NCI-H2081 treated with DMSO at 0.1 percent for 48 hours (cell line): ENCODE measurements at regions not wholly inside any gene's neighbourhood (a gene's known extent, or its start where the extent isn't known, plus 50 kb on each side); places are given as distances from the start of the nearest gene placed in this dataset.

ENCODE experiments used
- DNase-seq: peaks from one replicate; lab custom pipeline; 2025; lab: John Stamatoyannopoulos, UW

- DNase-seq = no peak
Measured at GRCh38 chr11:15539645-15540044, 424.9 kb downstream of the INSC start.

- no peak for DNase-seq
Measured at GRCh38 chr11:15541079-15541478, 426.4 kb downstream of the INSC start.

GRCh38 chr11:15544353-15544752 is 429.6 kb downstream of the INSC start:
- DNase-seq = no peak

GRCh38 chr11:15547685-15548084 is 433.0 kb downstream of the INSC start:
- DNase-seq = no peak

- DNase-seq = no peak
Measured at GRCh38 chr11:15551901-15552851, 437.5 kb downstream of the INSC start.

GRCh38 chr11:15555161-15555560 is 440.4 kb downstream of the INSC start:
- no peak for DNase-seq

- no peak for DNase-seq
Measured at GRCh38 chr11:15557457-15558230, 442.9 kb downstream of the INSC start.

GRCh38 chr11:15558513-15559181 is 443.9 kb downstream of the INSC start:
- no peak for DNase-seq

- DNase-seq = no peak
Measured at GRCh38 chr11:15560689-15561467, 446.2 kb downstream of the INSC start.

- no peak for DNase-seq
Measured at GRCh38 chr11:15562230-15562629, 447.5 kb downstream of the INSC start.

- no peak for DNase-seq
Measured at GRCh38 chr11:15563054-15563453, 448.3 kb downstream of the INSC start.

GRCh38 chr11:15565880-15566279 is 451.2 kb downstream of the INSC start:
- no peak for DNase-seq

- no peak for DNase-seq
Measured at GRCh38 chr11:15568440-15568839, 453.7 kb downstream of the INSC start.

- no peak for DNase-seq
Measured at GRCh38 chr11:15569305-15570025, 454.7 kb downstream of the INSC start.

- DNase-seq = no peak
Measured at GRCh38 chr11:15575409-15575808, 460.7 kb downstream of the INSC start.

GRCh38 chr11:15576769-15577168 is 462.0 kb downstream of the INSC start:
- no peak for DNase-seq

- DNase-seq = no peak
Measured at GRCh38 chr11:15577519-15577918, 462.8 kb downstream of the INSC start.

- DNase-seq = no peak
Measured at GRCh38 chr11:15579287-15580001, 464.7 kb downstream of the INSC start.

- no peak for DNase-seq
Measured at GRCh38 chr11:15580056-15580774, 465.5 kb downstream of the INSC start.

- DNase-seq = no peak
Measured at GRCh38 chr11:15580775-15581095, 466.0 kb downstream of the INSC start.
